ENCODE measurements at regions not wholly inside any gene's neighbourhood (a gene's known extent, or its start where the extent isn't known, plus 50 kb on each side); places are given as distances from the start of the nearest gene placed in this dataset.

- peak overlapping the region in 1 of 2 donors; percentile 33 for H3K27ac Mint-ChIP-seq
- H3K9me3 Mint-ChIP-seq, result no peaks in the 10 kb centered on the region
- ATAC-seq, result no peak
- H3K4me3 Mint-ChIP-seq, result no peak overlapping the region
- no peaks in the 10 kb centered on the region for H3K27me3 Mint-ChIP-seq
- no peaks in the 10 kb centered on the region for H3K4me1 Mint-ChIP-seq
- no peak for DNase-seq
Measured at GRCh38 chrX:69090022-69090421, 75.2 kb downstream of the PJA1 start.

GRCh38 chrX:69089203-69089602 is 76.0 kb downstream of the PJA1 start:
- H3K9me3 Mint-ChIP-seq, result no peaks in the 10 kb centered on the region
- H3K27ac Mint-ChIP-seq, result no peak overlapping the region
- no peak overlapping the region for H3K4me3 Mint-ChIP-seq
- no peaks in the 10 kb centered on the region for H3K4me1 Mint-ChIP-seq
- DNase-seq, result no peak
- ATAC-seq, result no peak
- no peaks in the 10 kb centered on the region for H3K27me3 Mint-ChIP-seq

GRCh38 chrX:69088171-69088938 is 76.9 kb downstream of the PJA1 start:
- DNase-seq (no peak), ATAC-seq (no peak)
- no peak overlapping the region for H3K27ac Mint-ChIP-seq
- no peak overlapping the region for H3K4me3 Mint-ChIP-seq
- no peaks in the 10 kb centered on the region for H3K27me3 Mint-ChIP-seq
- H3K4me1 Mint-ChIP-seq, result no peaks in the 10 kb centered on the region
- no peaks in the 10 kb centered on the region for H3K9me3 Mint-ChIP-seq

GRCh38 chrX:69085826-69086225 is 79.4 kb downstream of the PJA1 start:
- no peak for ATAC-seq
- H3K9me3 Mint-ChIP-seq, result no peaks in the 10 kb centered on the region
- no peaks in the 10 kb centered on the region for H3K4me1 Mint-ChIP-seq
- DNase-seq, result no peak
- peak overlapping the region in 1 of 2 donors; percentile 72 for H3K27ac Mint-ChIP-seq
- H3K4me3 Mint-ChIP-seq, result no peak overlapping the region
- H3K27me3 Mint-ChIP-seq, result no peaks in the 10 kb centered on the region

GRCh38 chrX:69085151-69085550 is 80.1 kb downstream of the PJA1 start:
- no peak overlapping the region for H3K4me3 Mint-ChIP-seq
- ATAC-seq (no peak), DNase-seq (no peak)
- H3K27ac Mint-ChIP-seq, result no peak overlapping the region
- H3K9me3 Mint-ChIP-seq, result no peaks in the 10 kb centered on the region
- no peaks in the 10 kb centered on the region for H3K4me1 Mint-ChIP-seq
- H3K27me3 Mint-ChIP-seq, result no peaks in the 10 kb centered on the region

- Mint-ChIP-seq H3K4me1 (no peaks in the 10 kb centered on the region), H3K4me3 (no peak overlapping the region), H3K27ac (no peak overlapping the region), H3K27me3 (no peaks in the 10 kb centered on the region), H3K9me3 (no peaks in the 10 kb centered on the region)
- ATAC-seq (no peak), DNase-seq (no peak)
Measured at GRCh38 chrX:69083801-69084200, 81.5 kb downstream of the PJA1 start.

- no peak for ATAC-seq
- DNase-seq, result no peak
- no peak overlapping the region for H3K27ac Mint-ChIP-seq
- no peaks in the 10 kb centered on the region for H3K4me1 Mint-ChIP-seq
- no peaks in the 10 kb centered on the region for H3K9me3 Mint-ChIP-seq
- H3K4me3 Mint-ChIP-seq, result no peak overlapping the region
- no peaks in the 10 kb centered on the region for H3K27me3 Mint-ChIP-seq
Measured at GRCh38 chrX:69083361-69083760, 81.9 kb downstream of the PJA1 start.

GRCh38 chrX:69082753-69083150 is 82.5 kb downstream of the PJA1 start:
- Mint-ChIP-seq H3K4me1 (no peaks in the 10 kb centered on the region), H3K27ac (no peak overlapping the region), H3K9me3 (no peaks in the 10 kb centered on the region), H3K27me3 (no peaks in the 10 kb centered on the region), H3K4me3 (no peak overlapping the region)
- DNase-seq (no peak), ATAC-seq (no peak)

GRCh38 chrX:69082055-69082752 is 83.0 kb downstream of the PJA1 start:
- Mint-ChIP-seq H3K27me3 (no peaks in the 10 kb centered on the region), H3K27ac (no peak overlapping the region), H3K4me1 (no peaks in the 10 kb centered on the region), H3K9me3 (no peaks in the 10 kb centered on the region), H3K4me3 (no peak overlapping the region)
- DNase-seq, result no peak
- ATAC-seq, result no peak

- DNase-seq, result no peak
- Mint-ChIP-seq H3K9me3 (no peaks in the 10 kb centered on the region), H3K27me3 (no peaks in the 10 kb centered on the region), H3K27ac (no peak overlapping the region), H3K4me1 (no peaks in the 10 kb centered on the region), H3K4me3 (no peak overlapping the region)
- no peak for ATAC-seq
Measured at GRCh38 chrX:69080855-69081465, 84.3 kb downstream of the PJA1 start.

- no peaks in the 10 kb centered on the region for H3K27me3 Mint-ChIP-seq
- no peaks in the 10 kb centered on the region for H3K9me3 Mint-ChIP-seq
- DNase-seq (no peak), ATAC-seq (no peak)
- H3K27ac Mint-ChIP-seq, result no peak overlapping the region
- no peaks in the 10 kb centered on the region for H3K4me1 Mint-ChIP-seq
- no peak overlapping the region for H3K4me3 Mint-ChIP-seq
Measured at GRCh38 chrX:69079268-69079667, 86.0 kb downstream of the PJA1 start.

GRCh38 chrX:69077895-69078455 is 87.3 kb downstream of the PJA1 start:
- H3K4me3 Mint-ChIP-seq, result no peak overlapping the region
- no peaks in the 10 kb centered on the region for H3K9me3 Mint-ChIP-seq
- no peak for ATAC-seq
- DNase-seq, result no peak
- H3K27ac Mint-ChIP-seq, result no peak overlapping the region
- H3K4me1 Mint-ChIP-seq, result no peaks in the 10 kb centered on the region
- no peaks in the 10 kb centered on the region for H3K27me3 Mint-ChIP-seq

GRCh38 chrX:69076088-69076487 is 89.2 kb downstream of the PJA1 start:
- Mint-ChIP-seq H3K4me1 (no peaks in the 10 kb centered on the region), H3K9me3 (no peaks in the 10 kb centered on the region), H3K4me3 (no peak overlapping the region), H3K27ac (peak overlapping the region in 1 of 2 donors; percentile 29), H3K27me3 (no peaks in the 10 kb centered on the region)
- DNase-seq (no peak), ATAC-seq (no peak)

DNA sequence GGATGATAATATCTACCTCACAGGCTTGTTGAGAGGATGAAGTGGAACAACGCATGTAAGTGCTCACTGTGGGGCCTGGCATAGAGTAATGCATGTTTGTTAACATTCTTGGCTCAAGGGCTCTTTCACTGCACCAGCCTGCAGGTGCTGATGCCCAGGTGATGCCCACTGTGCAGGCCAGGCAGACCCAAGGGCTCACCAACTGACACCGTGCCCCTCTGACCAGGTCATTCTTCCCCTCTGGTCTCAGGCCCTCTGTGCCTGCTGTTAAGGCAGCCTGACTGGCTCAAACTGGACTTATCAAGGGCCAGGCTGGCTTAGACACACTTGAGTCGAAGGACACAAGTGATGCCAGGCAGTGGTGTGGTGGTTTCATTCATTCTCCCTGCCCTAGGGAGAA is 90.5 kb downstream of the PJA1 start:
- Mint-ChIP-seq H3K9me3 (no peaks in the 10 kb centered on the region), H3K27ac (no peak overlapping the region), H3K27me3 (no peaks in the 10 kb centered on the region), H3K4me1 (no peaks in the 10 kb centered on the region), H3K4me3 (no peak overlapping the region)
- DNase-seq, result no peak
- ATAC-seq, result no peak

- Mint-ChIP-seq H3K27ac (no peak overlapping the region), H3K4me3 (no peak overlapping the region), H3K9me3 (no peaks in the 10 kb centered on the region), H3K27me3 (no peaks in the 10 kb centered on the region), H3K4me1 (no peaks in the 10 kb centered on the region)
- ATAC-seq, result no peak
- no peak for DNase-seq
Measured at GRCh38 chrX:69073721-69074120, 91.5 kb downstream of the PJA1 start.

- ATAC-seq (no peak), DNase-seq (no peak)
- Mint-ChIP-seq H3K4me1 (no peaks in the 10 kb centered on the region), H3K9me3 (no peaks in the 10 kb centered on the region), H3K27me3 (no peaks in the 10 kb centered on the region), H3K4me3 (no peak overlapping the region), H3K27ac (no peak overlapping the region)
Measured at GRCh38 chrX:69073241-69073640, 92.0 kb downstream of the PJA1 start.
